Hepatocyte (in vitro differentiated cells): ENCODE measurements at regions not wholly inside any gene's neighbourhood (a gene's known extent, or its start where the extent isn't known, plus 50 kb on each side); places are given as distances from the start of the nearest gene placed in this dataset.

ENCODE experiments used
- EZH2 ChIP-seq: fragments of 200-600 bp; sonication (generic); IDR thresholded peaks from 2 replicates; pipeline ENCODE4 v1.6.1; 2016; ENCODE audit warnings: antibody characterized with exemption, mild to moderate bottlenecking, borderline replicate concordance
- EZH2phosphoT487 ChIP-seq: fragments of 200-600 bp; sonication (generic); IDR thresholded peaks from one replicate; pipeline ENCODE4 v1.6.1; 2018; ENCODE audit warnings: antibody characterized with exemption, mild to moderate bottlenecking, low read depth, moderate library complexity; ENCODE audit not compliant: unreplicated experiment, severe bottlenecking
- TF ChIP-seq, protein P1 (sequence below): fragments of 200-600 bp; sonication (generic); IDR thresholded peaks from 2 replicates; pipeline ENCODE4 v1.5.1; 2016; ENCODE audit warnings: antibody characterized with exemption, mild to moderate bottlenecking; ENCODE audit not compliant: poor library complexity

DNA sequence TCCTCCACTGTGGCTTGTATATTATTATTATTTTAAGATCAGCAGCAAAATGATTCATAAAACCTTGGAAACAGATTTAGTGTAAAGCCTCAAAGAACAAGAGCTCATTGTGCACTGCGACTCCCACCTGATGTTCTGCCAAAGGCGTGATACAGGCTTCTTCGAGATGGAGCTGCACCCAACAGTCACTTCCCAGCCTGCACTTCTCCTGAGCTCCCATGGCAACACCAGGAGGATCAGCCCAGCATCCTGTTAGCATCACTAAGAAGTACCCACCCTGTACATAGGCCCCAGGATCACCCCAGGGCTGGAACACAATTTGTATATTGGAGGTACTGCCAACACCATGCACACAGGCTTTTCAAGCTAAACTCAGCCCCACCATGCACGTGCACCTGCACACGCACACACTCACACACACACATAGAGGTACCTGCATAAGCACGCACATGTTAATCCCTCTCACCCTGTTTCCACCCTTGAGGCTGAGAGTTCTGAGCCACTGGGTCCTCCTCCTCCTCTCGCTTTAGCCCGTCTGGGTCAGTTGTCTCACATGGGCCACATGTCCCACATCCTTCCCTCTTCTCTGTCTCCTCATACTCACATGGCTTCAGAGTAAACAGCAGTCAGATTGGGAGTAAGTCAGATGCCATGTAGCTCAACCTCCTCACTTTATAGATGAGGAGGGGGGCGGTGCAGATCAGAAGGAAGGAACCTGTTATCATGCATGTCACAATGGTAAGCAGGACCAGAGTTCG, 281.9 kb upstream of the POU3F1 start:
- TF ChIP-seq, protein P1, sequence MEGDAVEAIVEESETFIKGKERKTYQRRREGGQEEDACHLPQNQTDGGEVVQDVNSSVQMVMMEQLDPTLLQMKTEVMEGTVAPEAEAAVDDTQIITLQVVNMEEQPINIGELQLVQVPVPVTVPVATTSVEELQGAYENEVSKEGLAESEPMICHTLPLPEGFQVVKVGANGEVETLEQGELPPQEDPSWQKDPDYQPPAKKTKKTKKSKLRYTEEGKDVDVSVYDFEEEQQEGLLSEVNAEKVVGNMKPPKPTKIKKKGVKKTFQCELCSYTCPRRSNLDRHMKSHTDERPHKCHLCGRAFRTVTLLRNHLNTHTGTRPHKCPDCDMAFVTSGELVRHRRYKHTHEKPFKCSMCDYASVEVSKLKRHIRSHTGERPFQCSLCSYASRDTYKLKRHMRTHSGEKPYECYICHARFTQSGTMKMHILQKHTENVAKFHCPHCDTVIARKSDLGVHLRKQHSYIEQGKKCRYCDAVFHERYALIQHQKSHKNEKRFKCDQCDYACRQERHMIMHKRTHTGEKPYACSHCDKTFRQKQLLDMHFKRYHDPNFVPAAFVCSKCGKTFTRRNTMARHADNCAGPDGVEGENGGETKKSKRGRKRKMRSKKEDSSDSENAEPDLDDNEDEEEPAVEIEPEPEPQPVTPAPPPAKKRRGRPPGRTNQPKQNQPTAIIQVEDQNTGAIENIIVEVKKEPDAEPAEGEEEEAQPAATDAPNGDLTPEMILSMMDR, result no peak
- TF ChIP-seq EZH2phosphoT487 (no peak), EZH2 (no peak)
